Embryonic facial prominence (tissue), 1 donor: ENCODE measurements at regions not wholly inside any gene's neighbourhood (a gene's known extent, or its start where the extent isn't known, plus 50 kb on each side); places are given as distances from the start of the nearest gene placed in this dataset.

Experiments
- DNase-seq: peaks from one replicate; pipeline ENCODE4 v3.0.0-alpha.2; 2016; ENCODE audit errors: extremely low spot score

- no peak for DNase-seq
These were observed 256.4 kb downstream of the MEIS1 start for GRCh38 chr2:66691031-66691965.

- DNase-seq: no peak
These were observed 257.7 kb downstream of the MEIS1 start for GRCh38 chr2:66692521-66693054.

GRCh38 chr2:66693076-66693965 lies 258.4 kb downstream of the MEIS1 start:
- DNase-seq: no peak

- no peak for DNase-seq
These were observed 259.3 kb downstream of the MEIS1 start for GRCh38 chr2:66694087-66694860.

- no peak for DNase-seq
These were observed 260.4 kb downstream of the MEIS1 start for GRCh38 chr2:66695226-66695735.

GRCh38 chr2:66696374-66696773 lies 261.4 kb downstream of the MEIS1 start:
- no peak for DNase-seq

GRCh38 chr2:66696886-66697285 lies 262.0 kb downstream of the MEIS1 start:
- no peak for DNase-seq

- DNase-seq: no peak
These were observed 262.4 kb downstream of the MEIS1 start for GRCh38 chr2:66697366-66697765.

GRCh38 chr2:66698091-66698490 lies 263.2 kb downstream of the MEIS1 start:
- DNase-seq: no peak

- DNase-seq: no peak
These were observed 263.8 kb downstream of the MEIS1 start for GRCh38 chr2:66698576-66699239.

- no peak for DNase-seq
These were observed 264.5 kb downstream of the MEIS1 start for GRCh38 chr2:66699416-66699792.

GRCh38 chr2:66699793-66700676 lies 265.1 kb downstream of the MEIS1 start:
- DNase-seq: no peak

GRCh38 chr2:66700677-66701066 lies 265.7 kb downstream of the MEIS1 start:
- no peak for DNase-seq

- DNase-seq: no peak
These were observed 266.3 kb downstream of the MEIS1 start for GRCh38 chr2:66701251-66701650.

GRCh38 chr2:66701656-66702055 lies 266.7 kb downstream of the MEIS1 start:
- no peak for DNase-seq

GRCh38 chr2:66702301-66702700 lies 267.4 kb downstream of the MEIS1 start:
- DNase-seq: no peak

GRCh38 chr2:66704786-66705185 lies 269.9 kb downstream of the MEIS1 start:
- DNase-seq: no peak

GRCh38 chr2:66714610-66715009 lies 279.7 kb downstream of the MEIS1 start:
- DNase-seq: no peak

GRCh38 chr2:66717218-66717905 lies 282.4 kb downstream of the MEIS1 start:
- no peak for DNase-seq
